Left lobe of liver (tissue), 2 donors: ENCODE measurements at regions not wholly inside any gene's neighbourhood (a gene's known extent, or its start where the extent isn't known, plus 50 kb on each side); places are given as distances from the start of the nearest gene placed in this dataset.
"Not testable (repeated sequence)": the region's sequence is repeated elsewhere in the genome, so short reads cannot be mapped to it uniquely, and the experiment has no call there.

Source experiments
- ATAC-seq: fragments of 200-7000 bp; cut with Tn5 transposase; one replicate; pipeline ENCODE4 v1.9.1; 2020; ENCODE audit warnings: mild to moderate bottlenecking, moderate library complexity
- DNase-seq: peaks from one replicate; pipeline ENCODE4 v3.0.0-alpha.2; 2020; ENCODE audit warnings: low spot score
- donor health status: DM: no; HTN: no; CAD: no; lungs with moderate emphysema.
- donor health status: DM: no; HTN: yes; CAD: no.

DNA sequence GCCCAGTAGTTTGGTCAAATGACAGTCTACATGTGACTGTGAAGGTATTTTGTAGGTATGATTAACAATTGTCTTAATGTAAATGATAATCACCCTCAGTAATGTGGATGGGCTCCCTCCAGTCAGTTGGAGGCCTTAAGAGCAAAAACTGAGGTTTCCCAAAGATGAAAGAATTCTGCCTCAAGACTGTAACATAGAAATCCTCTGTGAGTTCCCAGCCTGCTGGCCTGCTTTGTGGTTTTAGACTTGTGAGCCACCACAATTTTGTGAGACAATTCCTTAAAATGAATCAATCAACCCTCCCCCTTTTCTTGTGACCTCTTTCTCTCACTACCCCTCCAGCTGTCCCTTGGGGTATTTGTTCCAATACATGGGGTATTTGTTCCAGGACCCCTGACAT is 226.4 kb upstream of the DPYD start:
- ATAC-seq (no peak), DNase-seq (no peak)

GRCh38 chr1:98145655-98146054 is 224.8 kb upstream of the DPYD start:
- no peak for ATAC-seq
- DNase-seq = no peak

GRCh38 chr1:98143403-98143802 is 222.6 kb upstream of the DPYD start:
- ATAC-seq (no peak), DNase-seq (no peak)

GRCh38 chr1:98133131-98133530 is 212.3 kb upstream of the DPYD start:
- ATAC-seq = peak; percentile 54

GRCh38 chr1:98130408-98130807 is 209.6 kb upstream of the DPYD start:
- DNase-seq (no peak), ATAC-seq (no peak)

More at GRCh38 chr1:98133131-98133530, 212.3 kb upstream of the DPYD start:
- no peak for DNase-seq

DNA sequence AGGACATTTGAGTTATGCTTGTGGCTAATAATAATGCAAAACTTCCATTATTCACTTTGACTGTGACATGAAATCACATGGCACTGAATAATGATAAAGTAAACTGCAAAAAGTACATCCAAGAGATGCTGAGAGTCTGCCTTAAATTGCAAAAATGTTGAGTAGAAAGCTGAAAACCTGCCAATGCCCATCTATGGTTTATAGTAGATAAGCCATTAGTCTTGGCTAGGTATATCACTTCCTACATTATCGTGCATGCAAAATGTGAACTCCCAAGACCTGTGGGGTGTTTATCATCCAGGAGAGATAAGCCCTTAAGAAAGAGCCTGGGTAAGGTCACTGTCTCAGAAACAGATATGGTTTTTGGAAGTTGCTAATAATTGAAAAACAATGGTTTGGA is 208.7 kb upstream of the DPYD start:
- no peak for DNase-seq
- no peak for ATAC-seq

- DNase-seq (no peak), ATAC-seq (no peak)
These were observed 205.9 kb upstream of the DPYD start for GRCh38 chr1:98126740-98127139.

- ATAC-seq = no peak
- no peak for DNase-seq
These were observed 200.8 kb upstream of the DPYD start for GRCh38 chr1:98121646-98122045.

DNA sequence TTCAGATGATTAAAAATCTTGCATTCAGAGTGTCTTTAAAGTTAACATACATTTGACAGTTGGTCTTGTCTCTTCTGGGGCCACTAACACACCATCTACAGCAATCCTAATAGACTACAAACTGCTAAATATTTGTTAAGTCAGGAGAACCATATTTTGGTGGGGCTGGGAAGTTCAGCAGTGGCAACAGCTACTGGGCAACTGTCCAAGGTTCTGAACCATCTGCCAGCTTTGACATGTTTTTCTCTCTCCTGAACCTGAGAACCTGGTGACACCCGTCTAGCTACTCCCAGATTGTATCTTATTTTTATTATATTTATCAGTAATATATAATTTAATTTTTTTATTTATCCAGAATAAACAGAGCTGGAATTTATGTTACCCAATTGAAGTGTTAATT is 199.0 kb upstream of the DPYD start:
- ATAC-seq (no peak), DNase-seq (no peak)

GRCh38 chr1:98113811-98114210 is 193.0 kb upstream of the DPYD start:
- DNase-seq (no peak), ATAC-seq (no peak)

DNA sequence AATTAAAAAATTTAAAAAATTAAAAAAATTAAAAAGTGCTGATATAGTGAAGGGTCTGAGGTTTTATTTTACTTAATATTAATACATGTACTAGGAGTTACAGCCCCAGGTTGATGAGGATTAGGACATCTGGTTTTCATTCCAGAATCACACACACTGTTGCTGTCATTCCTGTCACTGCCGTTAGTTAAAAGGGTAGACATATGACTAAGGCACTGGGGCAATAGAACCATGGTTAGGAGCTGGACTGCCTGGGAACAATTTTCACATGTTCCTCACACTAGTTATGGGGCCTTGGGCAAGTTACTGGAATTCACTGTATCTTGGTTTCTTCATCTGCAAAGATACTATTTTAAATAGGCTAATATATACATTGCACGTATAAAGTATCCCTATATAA is 191.8 kb upstream of the DPYD start:
- ATAC-seq = no peak
- DNase-seq = no peak

DNA sequence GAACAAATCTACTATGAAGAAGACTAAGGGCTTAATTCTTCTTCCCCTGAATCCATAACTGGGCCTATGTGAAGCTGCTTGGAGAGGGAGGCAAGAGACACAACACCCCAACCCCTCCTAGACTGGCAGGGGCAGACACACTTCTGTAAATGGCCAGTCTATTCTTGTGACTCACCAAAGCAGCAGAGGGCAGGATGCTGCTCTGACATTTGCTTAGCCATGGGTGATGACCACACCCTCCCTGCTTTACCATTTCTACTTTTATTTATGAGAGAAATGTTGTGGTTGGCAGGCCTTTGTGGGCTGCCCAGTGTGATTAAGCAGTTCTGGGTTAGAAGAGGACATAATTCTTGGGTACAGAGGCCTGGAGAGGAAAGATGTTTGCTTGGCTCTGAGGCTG is 189.8 kb upstream of the DPYD start:
- ATAC-seq = no peak
- DNase-seq = no peak

DNA sequence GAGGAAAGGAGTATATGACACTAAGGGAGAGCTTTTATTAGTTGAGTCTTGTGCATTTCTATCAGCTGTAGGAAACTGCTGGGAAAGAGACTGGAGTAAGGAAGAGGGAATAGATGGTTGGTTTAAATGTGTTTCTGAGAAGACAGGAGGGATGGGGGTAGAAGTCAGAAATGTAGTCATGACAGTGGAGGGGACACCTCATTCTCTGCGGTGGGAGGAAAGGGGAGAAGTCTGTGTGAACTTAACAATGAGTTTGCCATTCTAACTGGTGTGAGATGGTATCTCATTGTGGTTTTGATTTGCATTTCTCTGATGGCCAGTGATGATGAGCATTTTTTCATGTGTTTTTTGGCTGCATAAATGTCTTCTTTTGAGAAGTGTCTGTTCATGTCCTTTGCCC is 187.5 kb upstream of the DPYD start:
- DNase-seq, ATAC-seq: not testable (repeated sequence)

DNA sequence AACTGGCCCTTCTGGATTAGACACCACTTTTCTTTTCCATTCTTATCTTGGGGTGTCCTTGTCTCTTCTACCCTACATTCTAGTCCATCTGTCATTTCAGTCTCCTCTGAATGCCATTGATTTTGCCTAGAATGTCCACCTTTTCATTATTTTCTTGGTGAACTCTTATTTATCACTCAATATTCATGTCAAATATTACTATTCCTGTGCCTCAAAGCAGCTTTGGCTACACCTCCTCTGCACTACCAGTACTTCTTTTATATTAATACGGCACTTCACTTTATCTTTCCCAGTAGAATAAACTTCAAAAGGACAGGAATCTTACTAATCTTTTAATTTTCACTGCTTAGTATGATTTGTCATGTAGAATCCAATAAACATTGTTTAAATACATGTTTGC is 186.4 kb upstream of the DPYD start:
- no peak for DNase-seq
- ATAC-seq = no peak

- DNase-seq (no peak), ATAC-seq (peak; percentile 48)
These were observed 183.5 kb upstream of the DPYD start for GRCh38 chr1:98104289-98104688.

DNA sequence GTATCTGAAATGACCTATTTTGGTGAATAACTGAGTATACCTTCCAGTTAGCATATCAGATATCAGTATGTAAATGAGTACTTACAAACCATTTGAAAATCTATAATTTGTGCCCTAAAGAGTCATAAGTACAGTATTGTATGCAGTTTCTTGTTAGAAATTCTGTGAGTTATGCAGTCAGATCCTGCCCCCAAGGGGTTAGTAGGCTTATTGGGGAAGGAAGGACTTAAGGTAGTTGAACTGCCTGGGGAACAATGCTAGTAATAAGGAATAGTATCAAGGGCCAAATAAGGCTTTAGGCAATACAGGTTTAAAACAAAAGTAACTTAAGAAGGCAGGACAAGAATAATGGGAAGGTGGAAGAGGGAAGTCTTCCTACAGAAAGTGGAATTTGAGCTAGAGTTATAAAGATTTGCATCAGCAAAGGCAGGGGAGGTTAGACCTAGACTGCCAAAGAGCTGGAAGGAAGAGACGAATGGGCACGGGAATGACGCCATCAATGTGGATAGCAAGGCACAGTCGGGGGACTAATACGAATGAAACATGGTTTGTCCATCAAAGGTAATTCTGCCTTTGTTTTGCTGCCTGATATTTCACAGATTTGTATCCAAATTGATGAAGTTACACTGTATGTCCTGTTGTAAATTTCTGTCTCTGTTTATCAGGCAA is 182.9 kb upstream of the DPYD start:
- ATAC-seq (no peak), DNase-seq (no peak)

GRCh38 chr1:98102345-98103030 is 181.7 kb upstream of the DPYD start:
- no peak for DNase-seq

DNA sequence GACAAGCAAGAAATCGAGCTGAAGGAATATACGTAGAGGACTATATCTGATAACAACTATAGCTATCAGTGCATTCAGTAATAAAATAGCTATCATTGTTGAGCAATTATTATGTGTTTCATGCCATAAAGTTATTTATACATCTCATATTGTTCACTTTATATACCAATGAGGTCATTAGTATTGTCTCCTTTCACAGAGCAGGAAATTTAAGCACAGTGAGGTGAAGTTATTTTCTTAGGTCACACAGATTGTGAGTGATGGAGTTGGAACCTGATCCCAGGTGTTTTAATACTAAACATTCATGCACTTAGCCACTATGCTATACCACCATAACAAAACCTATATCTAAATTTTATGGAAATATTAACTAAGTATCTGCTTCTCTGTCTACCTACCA is 180.5 kb upstream of the DPYD start:
- ATAC-seq = no peak
- DNase-seq = no peak

More at GRCh38 chr1:98102345-98103030, 181.7 kb upstream of the DPYD start:
- no peak for ATAC-seq

GRCh38 chr1:98099501-98099900 is 178.7 kb upstream of the DPYD start:
- DNase-seq (no peak), ATAC-seq (no peak)

DNA sequence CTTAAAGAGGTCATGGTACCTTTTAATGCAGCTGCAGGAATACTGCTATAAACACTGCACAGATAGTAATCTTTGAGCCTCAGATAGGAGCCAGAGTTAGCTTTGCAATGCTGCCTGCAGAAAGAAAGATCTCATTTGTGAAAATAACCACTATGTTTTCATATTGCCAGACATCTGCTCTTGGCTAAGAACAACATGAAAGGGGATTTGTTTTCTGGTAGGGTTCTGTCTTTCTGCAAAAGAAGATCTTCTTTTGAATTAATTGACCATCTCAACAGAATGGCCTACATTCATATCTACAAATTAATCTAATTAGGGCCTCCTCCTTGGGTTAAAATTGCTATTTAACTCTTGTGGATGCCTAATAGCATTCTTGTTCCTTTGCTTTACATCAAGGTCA is 177.6 kb upstream of the DPYD start:
- no peak for ATAC-seq
- no peak for DNase-seq

DNA sequence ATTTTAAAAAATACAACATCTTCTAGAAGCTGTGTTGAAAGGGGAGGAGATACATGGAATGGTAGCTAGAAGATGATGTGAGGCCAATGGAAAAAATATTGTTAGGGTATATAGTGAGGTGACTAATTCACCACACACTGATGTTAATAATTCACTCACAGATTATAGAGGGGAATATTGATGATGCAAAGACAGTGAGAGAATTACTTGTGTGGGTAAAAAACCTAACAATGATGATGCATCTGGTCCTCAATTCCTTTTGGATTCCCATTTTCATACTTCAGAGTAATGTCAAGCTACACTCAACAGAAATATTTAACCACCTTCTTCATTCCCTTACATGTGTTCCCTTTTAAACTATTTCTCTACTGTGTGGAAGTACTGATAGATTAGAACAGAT is 169.5 kb upstream of the DPYD start:
- ATAC-seq = no peak
- DNase-seq = no peak

GRCh38 chr1:98088381-98088780 is 167.5 kb upstream of the DPYD start:
- ATAC-seq (no peak), DNase-seq (no peak)
